HCT116 (cell line): ENCODE measurements at regions not wholly inside any gene's neighbourhood (a gene's known extent, or its start where the extent isn't known, plus 50 kb on each side); places are given as distances from the start of the nearest gene placed in this dataset.

ENCODE experiments used
- EZH2 ChIP-seq: fragments of 200-600 bp; sonication (generic); IDR thresholded peaks from 2 replicates; pipeline ENCODE4 v1.6.1; 2017; ENCODE audit warnings: antibody characterized with exemption, mixed run types
- POLR2A ChIP-seq: IDR thresholded peaks from 2 replicates; pipeline ENCODE4 v1.7.0; 2011; ENCODE audit warnings: borderline replicate concordance; ENCODE audit not compliant: insufficient read depth, insufficient read length; ENCODE audit errors: extremely low read depth
- POLR2AphosphoS5 ChIP-seq: IDR thresholded peaks from 2 replicates; pipeline ENCODE4 v1.6.1; 2011; ENCODE audit warnings: mild to moderate bottlenecking, low read depth, low read length, moderate library complexity
- RAD21 ChIP-seq: IDR thresholded peaks from 2 replicates; pipeline ENCODE4 v1.6.1; 2012; ENCODE audit warnings: low read depth, mild to moderate bottlenecking
- ZBTB33 ChIP-seq: IDR thresholded peaks from 2 replicates; pipeline ENCODE4 v1.6.1; 2011; ENCODE audit warnings: mild to moderate bottlenecking, low read length, moderate library complexity; ENCODE audit not compliant: insufficient replicate concordance; ENCODE audit errors: extremely low read depth
- TF ChIP-seq, protein P1 (sequence below), 3 experiments: fragments of 200-600 bp in 1 of 3; sonication (generic) in 1 of 3; IDR thresholded peaks in 2 of 3; conservative IDR thresholded peaks in 1 of 3; 2 replicates each; pipeline ENCODE4 v1.5.1; 2012 to 2017; ENCODE audit warnings: low read depth in 2 of 3, low read length in 2 of 3, antibody characterized with exemption in 1 of 3, borderline replicate concordance in 1 of 3, control low read depth in 1 of 3, mild to moderate bottlenecking in 1 of 3, mixed read lengths in 1 of 3, mixed run types in 1 of 3, moderate library complexity in 1 of 3; ENCODE audit not compliant: insufficient read depth in 1 of 3

DNA sequence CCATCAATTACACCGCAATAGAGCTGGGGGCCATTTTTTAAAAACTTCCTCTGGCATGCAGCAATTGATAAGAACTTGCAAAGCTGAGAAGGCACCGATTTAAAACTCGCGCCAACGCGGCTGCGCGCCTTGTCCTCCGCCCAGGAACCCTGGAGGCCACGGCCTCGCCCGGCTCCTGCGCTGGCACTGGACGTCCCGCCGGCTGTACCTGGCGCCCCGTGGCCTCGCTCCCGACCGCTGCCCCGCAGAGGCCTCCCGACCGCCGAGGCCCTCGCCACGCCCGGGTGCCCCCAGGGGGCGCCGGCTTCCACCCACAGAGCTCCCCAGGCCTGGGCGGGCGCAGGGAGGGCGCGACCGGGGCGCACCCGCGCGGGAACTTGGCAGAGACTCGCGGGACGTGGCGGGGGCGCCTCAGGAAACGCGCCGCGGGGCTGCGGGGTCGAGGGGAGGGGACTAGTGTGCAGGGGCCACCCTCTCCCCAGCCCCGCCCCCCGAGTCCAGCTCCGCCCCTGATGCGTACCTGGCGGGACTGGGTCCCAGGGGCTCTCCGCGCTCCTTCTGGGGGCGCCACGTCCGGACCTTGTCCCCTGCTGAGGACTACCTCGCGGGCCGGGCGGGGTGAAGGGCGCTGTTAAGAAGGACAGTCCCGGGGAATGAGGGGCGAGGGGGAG lies 65.7 kb downstream of the TNFAIP2 start:
- TF ChIP-seq ZBTB33 (no peak), EZH2 (no peak), RAD21 (no peak), POLR2AphosphoS5 (no peak), POLR2A (no peak)
- TF ChIP-seq, protein P1, sequence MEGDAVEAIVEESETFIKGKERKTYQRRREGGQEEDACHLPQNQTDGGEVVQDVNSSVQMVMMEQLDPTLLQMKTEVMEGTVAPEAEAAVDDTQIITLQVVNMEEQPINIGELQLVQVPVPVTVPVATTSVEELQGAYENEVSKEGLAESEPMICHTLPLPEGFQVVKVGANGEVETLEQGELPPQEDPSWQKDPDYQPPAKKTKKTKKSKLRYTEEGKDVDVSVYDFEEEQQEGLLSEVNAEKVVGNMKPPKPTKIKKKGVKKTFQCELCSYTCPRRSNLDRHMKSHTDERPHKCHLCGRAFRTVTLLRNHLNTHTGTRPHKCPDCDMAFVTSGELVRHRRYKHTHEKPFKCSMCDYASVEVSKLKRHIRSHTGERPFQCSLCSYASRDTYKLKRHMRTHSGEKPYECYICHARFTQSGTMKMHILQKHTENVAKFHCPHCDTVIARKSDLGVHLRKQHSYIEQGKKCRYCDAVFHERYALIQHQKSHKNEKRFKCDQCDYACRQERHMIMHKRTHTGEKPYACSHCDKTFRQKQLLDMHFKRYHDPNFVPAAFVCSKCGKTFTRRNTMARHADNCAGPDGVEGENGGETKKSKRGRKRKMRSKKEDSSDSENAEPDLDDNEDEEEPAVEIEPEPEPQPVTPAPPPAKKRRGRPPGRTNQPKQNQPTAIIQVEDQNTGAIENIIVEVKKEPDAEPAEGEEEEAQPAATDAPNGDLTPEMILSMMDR (IDR thresholded peaks at IDR 0.05 in 2 of 3, conservative IDR thresholded peaks at IDR 0.05 in 1 of 3; ENCODE audit: borderline replicate concordance in 1 of 3, insufficient read depth in 1 of 3, low read depth in 2 of 3, low read length in 2 of 3), result no peak
